GM23248 (cell line): ENCODE measurements at regions not wholly inside any gene's neighbourhood (a gene's known extent, or its start where the extent isn't known, plus 50 kb on each side); places are given as distances from the start of the nearest gene placed in this dataset.

Experiments used
- DNase-seq: peaks from one replicate; pipeline ENCODE4 v3.0.0-alpha.2; 2015
- H2AFZ ChIP-seq: fragments of 200-600 bp; sonication (generic); 2 replicates; pipeline ENCODE4 v1.6.1; 2016; ENCODE audit warnings: antibody characterized with exemption
- H3F3A ChIP-seq: fragments of 200-600 bp; sonication (generic); 2 replicates; pipeline ENCODE4 v1.6.1; 2016; ENCODE audit warnings: mild to moderate bottlenecking, antibody characterized with exemption, mixed run types; ENCODE audit not compliant: insufficient read depth
- H3K27ac ChIP-seq: fragments of 200-600 bp; sonication (generic); 2 replicates; pipeline ENCODE4 v1.5.1; 2016; ENCODE audit warnings: mild to moderate bottlenecking
- H3K27me3 ChIP-seq: fragments of 200-600 bp; sonication (generic); replicated peaks from 2 replicates; pipeline ENCODE4 v1.6.1; 2016; ENCODE audit warnings: mild to moderate bottlenecking; ENCODE audit not compliant: insufficient read depth
- H3K36me3 ChIP-seq: fragments of 200-600 bp; sonication (generic); 2 replicates; pipeline ENCODE4 v1.6.1; 2016; ENCODE audit warnings: low read depth, mild to moderate bottlenecking
- H3K4me1 ChIP-seq: fragments of 200-600 bp; sonication (generic); 2 replicates; pipeline ENCODE4 v1.6.1; 2016; ENCODE audit warnings: mild to moderate bottlenecking; ENCODE audit not compliant: insufficient read depth
- H3K4me2 ChIP-seq: fragments of 200-600 bp; sonication (generic); one replicate; pipeline ENCODE4 v1.6.1; 2016; ENCODE audit warnings: mild to moderate bottlenecking; ENCODE audit not compliant: unreplicated experiment
- H3K4me3 ChIP-seq: fragments of 200-600 bp; sonication (generic); 2 replicates; pipeline ENCODE4 v1.5.1; 2016; ENCODE audit warnings: mild to moderate bottlenecking
- H3K79me2 ChIP-seq: fragments of 200-600 bp; sonication (generic); 2 replicates; pipeline ENCODE4 v1.6.1; 2016; ENCODE audit warnings: mild to moderate bottlenecking; ENCODE audit not compliant: insufficient read depth
- H3K9ac ChIP-seq: fragments of 200-600 bp; sonication (generic); 2 replicates; pipeline ENCODE4 v1.6.1; 2016; ENCODE audit warnings: mild to moderate bottlenecking
- H3K9me2 ChIP-seq: fragments of 200-600 bp; sonication (generic); 2 replicates; pipeline ENCODE4 v1.6.1; 2016; ENCODE audit warnings: mixed run types, mild to moderate bottlenecking, moderate library complexity; ENCODE audit not compliant: insufficient read depth
- H3K9me3 ChIP-seq: fragments of 200-600 bp; sonication (generic); one replicate; pipeline ENCODE4 v1.6.1; 2017; ENCODE audit warnings: low read depth
- H4K20me1 ChIP-seq: fragments of 200-600 bp; sonication (generic); 2 replicates; pipeline ENCODE4 v1.6.0; 2016; ENCODE audit not compliant: insufficient read depth
- EZH2 ChIP-seq: fragments of 200-600 bp; sonication (generic); IDR thresholded peaks from 2 replicates; pipeline ENCODE4 v1.6.1; 2018; ENCODE audit warnings: antibody characterized with exemption, mild to moderate bottlenecking; ENCODE audit not compliant: insufficient read depth, poor library complexity, severe bottlenecking
- EZH2phosphoT487 ChIP-seq: fragments of 200-600 bp; sonication (generic); IDR thresholded peaks from 2 replicates; pipeline ENCODE4 v1.6.1; 2018; ENCODE audit warnings: antibody characterized with exemption, moderate library complexity, mild to moderate bottlenecking, low read depth; ENCODE audit not compliant: insufficient read depth
- WGBS, 2 experiments: methylation state at CpG; one replicate each; pipeline ENCODE4 v1.1.6; 2015 to 2017; ENCODE audit warnings: low lambda C conversion rate in 2 of 2, low coverage in 1 of 2; ENCODE audit errors: missing lambda C conversion rate in 2 of 2; 5-methylcytosine and 5-hydroxymethylcytosine counted together
- in situ Hi-C: fragments of 300-500 bp; cut with MboI; formaldehyde crosslinking; loops from 2 replicates; pipeline ENCODE4 v1.15.0; 2020

DNA sequence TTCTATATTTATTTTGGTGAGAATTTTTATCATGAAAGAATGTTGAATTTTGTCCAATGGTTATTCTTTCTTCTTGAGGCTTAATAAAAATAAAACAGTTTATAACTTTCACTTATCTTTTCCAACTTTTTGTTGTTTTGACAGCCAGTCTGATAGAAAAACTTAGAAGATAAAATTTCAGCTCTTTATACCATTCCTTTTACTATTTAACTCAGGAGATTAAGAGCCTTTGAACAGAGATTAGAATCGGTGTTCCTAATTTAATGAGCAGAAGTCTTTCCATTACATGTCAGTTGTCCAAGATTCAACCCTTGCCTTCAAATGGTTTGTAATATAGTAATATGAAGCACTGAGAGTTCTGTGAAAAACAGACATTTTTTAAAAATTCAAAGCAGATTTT, 97.8 kb upstream of the SEC61G start:
- whole genome bisulfite sequencing, 2 experiments, result 19 to 27% methylated on average over 1 of the region's 1 CpG
- Histone ChIP-seq H3K4me3 (no peak overlapping the region), H3F3A (no peaks in the 10 kb centered on the region), H3K9me3 (no peaks in the 10 kb centered on the region), H3K4me1 (no peaks in the 10 kb centered on the region), H3K4me2 (no peak overlapping the region), H3K9me2 (no peaks in the 10 kb centered on the region; the same call in 1 of the 2 replicates), H3K9ac (no peak overlapping the region), H4K20me1 (no peaks in the 10 kb centered on the region), H3K27ac (no peak overlapping the region), H2AFZ (no peak overlapping the region), H3K27me3 (no peaks in the 10 kb centered on the region; the same call in 1 of the 2 replicates), H3K36me3 (no peaks in the 10 kb centered on the region), H3K79me2 (no peaks in the 10 kb centered on the region)
- in situ Hi-C loops, result no loop called here
- no peak for DNase-seq
- TF ChIP-seq EZH2, result no peak
- TF ChIP-seq EZH2phosphoT487, result no peak

GRCh38 chr7:54857294-54857693, 98.3 kb upstream of the SEC61G start:
- no peak for TF ChIP-seq EZH2phosphoT487
- TF ChIP-seq EZH2, result no peak
- Histone ChIP-seq H4K20me1 (no peaks in the 10 kb centered on the region), H3F3A (no peaks in the 10 kb centered on the region), H3K79me2 (no peaks in the 10 kb centered on the region), H3K4me2 (no peak overlapping the region), H3K9ac (no peak overlapping the region), H3K4me3 (no peak overlapping the region), H3K36me3 (no peaks in the 10 kb centered on the region), H2AFZ (no peak overlapping the region), H3K9me2 (no peaks in the 10 kb centered on the region; the same call in 1 of the 2 replicates), H3K27ac (no peak overlapping the region), H3K27me3 (no peaks in the 10 kb centered on the region; the same call in 1 of the 2 replicates), H3K4me1 (no peaks in the 10 kb centered on the region), H3K9me3 (no peaks in the 10 kb centered on the region)
- WGBS, 2 experiments, result 11 to 21% methylated on average over 2 of the region's 2 CpGs
- in situ Hi-C loops, result no loop called here
- no peak for DNase-seq

- Histone ChIP-seq H3K4me2 (no peak overlapping the region), H3K9ac (no peak overlapping the region), H2AFZ (no peak overlapping the region), H3K4me1 (no peaks in the 10 kb centered on the region), H3K27ac (no peak overlapping the region), H3K4me3 (no peak overlapping the region), H4K20me1 (no peaks in the 10 kb centered on the region), H3K9me3 (no peaks in the 10 kb centered on the region), H3K9me2 (no peaks in the 10 kb centered on the region; the same call in 1 of the 2 replicates), H3F3A (no peaks in the 10 kb centered on the region), H3K27me3 (no peaks in the 10 kb centered on the region; the same call in 1 of the 2 replicates), H3K36me3 (no peaks in the 10 kb centered on the region), H3K79me2 (no peaks in the 10 kb centered on the region)
- in situ Hi-C loops, result no loop called here
- TF ChIP-seq EZH2phosphoT487 (no peak), EZH2 (no peak)
- no peak for DNase-seq
- 68 to 73% methylated on average over 3 of the region's 3 CpGs for WGBS, 2 experiments
Measured at GRCh38 chr7:54858008-54858692, 99.1 kb upstream of the SEC61G start.

DNA sequence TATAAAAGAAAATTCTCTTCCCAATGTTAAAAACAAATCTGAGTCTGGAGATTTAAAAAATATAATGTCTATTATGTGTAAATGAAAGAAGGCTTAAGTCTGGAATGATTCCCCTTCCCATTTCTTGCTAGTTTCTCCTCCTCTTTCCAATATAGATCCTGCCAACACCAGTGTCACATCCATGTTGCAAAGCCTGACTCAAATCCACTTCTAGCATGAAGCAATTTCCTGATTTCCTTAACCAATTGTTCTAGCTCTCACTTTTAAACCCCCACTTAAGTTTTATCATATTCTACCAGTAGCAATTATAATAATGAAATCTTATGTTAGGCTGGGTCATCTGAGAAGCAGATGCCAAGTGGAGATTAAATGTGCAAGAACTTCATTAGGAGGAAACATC, 100.1 kb upstream of the SEC61G start:
- Histone ChIP-seq H3K27me3 (no peaks in the 10 kb centered on the region; the same call in 1 of the 2 replicates), H3K4me3 (no peak overlapping the region), H3K79me2 (no peaks in the 10 kb centered on the region), H3K4me1 (no peaks in the 10 kb centered on the region), H3K4me2 (no peak overlapping the region), H3K9me2 (no peaks in the 10 kb centered on the region; the same call in 1 of the 2 replicates), H4K20me1 (no peaks in the 10 kb centered on the region), H3K36me3 (no peaks in the 10 kb centered on the region), H3K9me3 (no peaks in the 10 kb centered on the region), H3K9ac (no peak overlapping the region), H2AFZ (no peak overlapping the region), H3F3A (no peaks in the 10 kb centered on the region), H3K27ac (no peak overlapping the region)
- in situ Hi-C loops, result no loop called here
- TF ChIP-seq EZH2phosphoT487, result no peak
- no peak for TF ChIP-seq EZH2
- no peak for DNase-seq
